HG03108 (cell line): ENCODE measurements at regions not wholly inside any gene's neighbourhood (a gene's known extent, or its start where the extent isn't known, plus 50 kb on each side); places are given as distances from the start of the nearest gene placed in this dataset.
"Not testable (repeated sequence)": the region's sequence is repeated elsewhere in the genome, so short reads cannot be mapped to it uniquely, and the experiment has no call there.

Source experiments
- ATAC-seq: cut with Tn5 transposase; IDR thresholded peaks from one replicate; pipeline ENCODE4 v1.9.1; 2021; ENCODE audit warnings: moderate library complexity; ENCODE audit not compliant: unreplicated experiment

- no peak for ATAC-seq
Observed at GRCh38 chr5:56402266-56403220, 169.4 kb upstream of the ANKRD55 start.

DNA sequence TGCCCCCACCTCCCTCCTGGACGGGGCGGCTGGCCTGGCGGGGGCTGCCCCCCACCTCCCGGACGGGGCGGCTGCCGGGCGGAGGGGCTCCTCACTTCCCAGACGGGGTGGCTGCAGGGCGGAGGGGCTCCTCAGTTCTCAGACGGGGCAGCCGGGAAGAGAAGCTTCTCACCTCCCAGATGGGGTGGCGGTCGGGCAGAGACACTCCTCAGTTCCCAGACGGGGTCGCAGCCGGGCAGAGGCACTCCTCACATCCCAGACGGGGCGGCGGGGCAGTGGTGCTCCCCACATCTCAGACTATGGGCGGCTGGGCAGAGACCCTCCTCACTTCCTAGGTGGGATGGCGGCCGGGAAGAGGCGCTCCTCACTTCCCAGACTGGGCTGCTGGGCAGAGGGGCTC lies 164.7 kb upstream of the ANKRD55 start:
- ATAC-seq, result not testable (repeated sequence)

DNA sequence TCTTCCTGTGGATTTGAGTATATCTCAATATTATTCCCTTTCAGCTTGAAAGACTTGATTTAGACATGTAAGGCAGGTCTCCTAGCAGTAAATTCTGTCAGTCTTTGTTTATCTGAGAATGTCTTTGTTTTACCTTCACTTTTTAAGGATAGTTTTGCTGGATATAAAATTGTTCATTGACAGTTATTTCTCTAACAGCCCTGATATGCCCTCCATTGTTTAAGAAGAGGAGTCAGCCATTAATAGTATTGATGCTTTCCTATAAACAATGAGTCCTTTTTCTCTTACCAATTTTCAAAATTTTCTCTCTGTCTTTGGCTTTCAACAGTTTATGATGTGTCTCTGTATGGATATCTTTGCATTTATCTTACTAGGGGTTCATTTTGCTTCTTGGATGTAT lies 163.5 kb upstream of the ANKRD55 start:
- no peak for ATAC-seq

- no peak for ATAC-seq
Observed at GRCh38 chr5:56389261-56389660, 156.1 kb upstream of the ANKRD55 start.

- no peak for ATAC-seq
Observed at GRCh38 chr5:56388229-56388985, 155.3 kb upstream of the ANKRD55 start.

- no peak for ATAC-seq
Observed at GRCh38 chr5:56386046-56386445, 152.9 kb upstream of the ANKRD55 start.

DNA sequence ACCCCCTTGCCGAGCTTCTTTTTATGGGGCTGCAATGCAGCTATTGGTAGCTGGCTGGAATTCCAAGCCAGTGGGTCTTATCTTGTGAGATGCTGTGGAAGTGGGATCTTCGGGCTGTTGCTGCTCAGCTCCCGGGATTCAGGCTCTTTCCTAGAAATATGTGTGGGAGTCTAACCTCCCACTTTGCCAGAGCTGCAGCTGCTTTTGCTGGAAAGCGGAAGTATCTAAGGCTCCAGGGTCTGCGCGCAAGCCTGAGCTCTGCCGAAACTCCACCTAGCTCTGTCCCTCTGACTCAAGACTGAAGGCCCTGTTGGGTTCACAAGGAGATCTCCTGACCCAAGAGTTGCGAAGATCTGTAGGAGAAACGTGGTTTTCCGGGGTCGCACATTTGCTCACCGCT lies 151.1 kb upstream of the ANKRD55 start:
- ATAC-seq, result no peak

GRCh38 chr5:56383761-56384160 lies 150.6 kb upstream of the ANKRD55 start:
- ATAC-seq, result no peak

- ATAC-seq, result no peak
Observed at GRCh38 chr5:56382896-56383295, 149.8 kb upstream of the ANKRD55 start.

DNA sequence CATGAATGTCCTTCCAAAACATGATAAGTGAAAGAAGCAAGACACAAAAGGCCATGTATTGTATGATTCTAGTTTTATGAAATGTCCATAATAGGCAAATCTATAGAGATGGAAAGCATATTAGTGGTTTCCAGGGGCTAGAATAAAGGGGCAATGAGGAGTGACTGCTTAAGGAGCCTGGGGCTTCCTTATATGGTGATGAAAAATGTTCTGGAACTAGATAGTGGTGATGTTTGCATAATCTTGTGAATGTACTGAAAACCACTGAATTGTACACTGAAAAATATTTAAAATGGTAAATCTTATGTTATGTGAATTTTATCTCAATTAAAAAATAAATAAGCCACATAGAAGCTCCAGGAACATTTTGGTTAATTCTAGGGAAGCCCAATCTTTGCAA lies 144.4 kb upstream of the ANKRD55 start:
- no peak for ATAC-seq

- no peak for ATAC-seq
Observed at GRCh38 chr5:56376128-56376527, 143.0 kb upstream of the ANKRD55 start.

DNA sequence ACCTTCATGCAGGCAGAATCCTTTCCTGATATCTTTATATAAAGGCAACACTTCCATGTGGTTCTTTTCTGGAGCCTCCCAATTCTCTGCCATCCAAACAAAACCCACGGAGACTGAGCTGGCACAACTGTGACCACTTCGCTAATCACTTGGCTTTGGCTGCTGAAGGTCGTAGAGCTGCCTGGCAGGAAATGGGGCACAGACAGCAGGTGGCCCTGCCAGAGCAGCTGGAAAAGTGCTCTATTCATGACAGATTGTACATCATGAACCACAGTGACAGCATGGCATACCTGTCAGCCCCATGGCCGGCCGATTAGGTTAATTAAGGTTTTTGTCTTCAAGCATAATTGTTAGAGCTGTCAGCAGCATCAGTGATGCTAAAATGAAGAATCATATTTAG lies 141.9 kb upstream of the ANKRD55 start:
- ATAC-seq, result no peak

DNA sequence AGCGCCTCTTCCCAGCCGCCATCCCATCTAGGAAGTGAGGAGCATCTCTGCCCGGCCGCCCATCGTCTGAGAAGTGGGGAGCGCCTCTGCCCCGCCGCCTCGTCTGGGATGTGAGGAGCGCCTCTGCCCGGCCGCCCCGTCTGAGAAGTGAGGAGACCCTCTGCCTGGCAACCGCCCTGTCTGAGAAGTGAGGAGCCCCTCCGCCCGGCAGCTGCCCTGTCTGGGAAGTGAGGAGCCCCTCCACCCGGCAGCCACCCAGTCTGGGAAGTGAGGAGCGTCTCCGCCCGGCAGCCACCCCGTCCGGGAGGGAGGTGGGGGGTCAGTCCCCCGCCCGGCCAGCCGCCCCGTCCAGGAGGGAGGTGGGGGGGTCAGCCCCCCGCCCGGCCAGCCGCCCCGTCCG lies 139.4 kb upstream of the ANKRD55 start:
- ATAC-seq, result not testable (repeated sequence)

GRCh38 chr5:56369361-56369811 lies 136.3 kb upstream of the ANKRD55 start:
- ATAC-seq, result no peak

DNA sequence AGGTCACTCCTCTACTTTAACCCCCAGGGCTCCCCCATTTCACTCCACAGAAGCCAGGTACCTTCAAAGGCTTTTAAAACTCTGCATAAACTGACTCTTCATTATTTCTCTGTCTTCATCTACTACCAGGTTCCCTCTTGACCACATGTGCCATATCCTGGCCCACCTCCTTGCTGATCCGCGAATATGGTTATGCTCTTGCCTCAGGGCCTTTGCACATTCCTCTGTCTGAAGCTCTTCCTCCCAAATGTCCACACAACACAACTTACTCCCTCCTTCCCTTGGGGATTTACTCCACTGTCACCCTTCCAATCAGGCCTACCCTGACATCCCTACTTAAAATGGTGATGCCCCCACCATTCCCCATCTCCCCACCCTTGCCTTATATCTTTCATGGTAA lies 134.6 kb upstream of the ANKRD55 start:
- ATAC-seq, result no peak

GRCh38 chr5:56366986-56367385 lies 133.9 kb upstream of the ANKRD55 start:
- ATAC-seq, result no peak

GRCh38 chr5:56361398-56361797 lies 128.3 kb upstream of the ANKRD55 start:
- ATAC-seq, result no peak

- ATAC-seq, result no peak
Observed at GRCh38 chr5:56360816-56361215, 127.7 kb upstream of the ANKRD55 start.

- ATAC-seq, result no peak
Observed at GRCh38 chr5:56359809-56360685, 126.9 kb upstream of the ANKRD55 start.

DNA sequence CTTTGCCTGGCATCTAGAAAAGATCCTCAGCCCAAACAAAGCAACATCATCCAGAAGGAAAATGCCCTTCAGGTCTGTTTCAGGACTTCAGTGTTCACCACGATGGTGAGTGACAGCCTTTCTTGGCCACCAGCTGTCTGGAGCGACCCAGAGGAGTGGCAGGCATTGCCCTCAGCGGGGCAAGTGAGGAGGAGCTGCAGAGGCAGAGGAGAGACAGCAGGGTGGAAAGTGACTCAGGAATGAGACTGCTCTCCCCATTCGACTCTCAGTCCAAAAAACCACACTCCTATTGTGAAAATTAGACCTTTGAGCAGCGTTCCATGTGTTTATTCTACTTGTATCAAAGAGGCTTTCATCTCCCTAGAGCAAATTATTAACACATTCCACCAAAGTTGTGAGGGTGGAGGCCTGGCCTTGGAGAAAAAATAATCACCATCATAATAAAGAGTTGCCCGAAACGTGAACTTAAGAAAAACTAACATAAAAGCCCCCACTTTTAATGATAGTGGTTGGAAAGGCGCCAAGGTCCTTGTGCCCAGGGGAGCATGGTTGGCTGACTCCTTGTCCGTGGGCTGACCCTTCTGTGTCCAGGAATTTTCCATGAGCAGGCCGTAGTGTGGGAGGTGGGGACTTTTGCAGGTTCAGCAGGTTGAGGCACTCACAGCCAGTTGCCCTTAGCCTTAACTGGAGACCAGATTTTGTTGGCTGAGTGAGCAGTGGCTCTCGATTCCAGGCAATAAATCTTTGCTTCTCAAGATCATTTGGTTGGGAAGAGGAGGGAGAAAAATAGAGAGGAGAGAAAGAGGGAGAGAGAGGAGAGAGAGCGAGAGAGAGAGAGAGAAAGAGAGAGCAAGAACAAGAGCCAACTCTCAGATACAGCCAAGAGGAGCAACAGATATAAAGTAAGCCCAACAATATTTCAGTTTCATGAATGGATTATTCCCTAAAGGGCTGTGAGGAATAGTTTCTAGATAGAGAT lies 125.9 kb upstream of the ANKRD55 start:
- no peak for ATAC-seq
